Renal cortical epithelial cell (primary cell): ENCODE measurements at regions not wholly inside any gene's neighbourhood (a gene's known extent, or its start where the extent isn't known, plus 50 kb on each side); places are given as distances from the start of the nearest gene placed in this dataset.
"Not testable (repeated sequence)": the region's sequence is repeated elsewhere in the genome, so short reads cannot be mapped to it uniquely, and the experiment has no call there.

Experiments
- DNase-seq: peaks from one replicate; pipeline ENCODE4 v3.0.0-alpha.2; 2011; ENCODE audit warnings: low read depth

DNA sequence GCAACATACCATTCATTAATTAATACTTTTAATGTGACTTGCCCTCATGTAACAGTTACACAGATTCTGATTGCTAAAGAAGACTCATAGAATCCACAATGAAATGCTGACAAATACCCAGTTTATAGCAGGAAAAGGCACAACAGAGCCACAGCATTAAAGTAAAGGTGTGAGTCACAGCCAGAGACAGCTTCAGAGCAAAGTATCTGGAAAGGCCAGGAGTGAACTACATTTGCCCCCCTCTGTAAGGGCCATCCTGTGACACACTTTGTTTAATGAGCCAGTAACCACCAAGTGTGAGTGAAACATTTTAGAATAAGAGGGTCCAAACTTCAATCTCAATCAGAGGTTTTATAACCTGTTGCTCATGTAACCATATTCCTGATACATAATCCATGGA, 133.8 kb upstream of the TACR3 start:
- no peak for DNase-seq

GRCh38 chr4:103853146-103853545, 133.4 kb upstream of the TACR3 start:
- DNase-seq, result no peak

DNA sequence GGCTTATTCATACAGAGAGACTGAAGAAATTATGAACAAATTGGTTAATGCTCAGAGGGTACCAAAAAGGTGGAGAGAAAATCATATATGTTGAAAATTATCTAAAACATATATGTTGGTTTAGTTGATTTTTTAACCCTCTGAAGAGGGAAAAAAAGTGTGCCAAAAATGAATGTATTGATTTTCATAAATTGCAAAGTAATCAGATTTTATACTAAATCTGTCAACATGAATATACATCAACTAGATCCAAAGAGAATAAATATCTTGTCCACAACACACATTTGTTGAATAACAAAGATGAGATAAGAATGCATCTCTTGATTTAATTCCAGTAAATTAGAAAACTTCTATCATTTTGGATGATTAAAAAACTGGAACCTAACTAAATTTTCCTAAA, 125.3 kb upstream of the TACR3 start:
- DNase-seq, result no peak

DNA sequence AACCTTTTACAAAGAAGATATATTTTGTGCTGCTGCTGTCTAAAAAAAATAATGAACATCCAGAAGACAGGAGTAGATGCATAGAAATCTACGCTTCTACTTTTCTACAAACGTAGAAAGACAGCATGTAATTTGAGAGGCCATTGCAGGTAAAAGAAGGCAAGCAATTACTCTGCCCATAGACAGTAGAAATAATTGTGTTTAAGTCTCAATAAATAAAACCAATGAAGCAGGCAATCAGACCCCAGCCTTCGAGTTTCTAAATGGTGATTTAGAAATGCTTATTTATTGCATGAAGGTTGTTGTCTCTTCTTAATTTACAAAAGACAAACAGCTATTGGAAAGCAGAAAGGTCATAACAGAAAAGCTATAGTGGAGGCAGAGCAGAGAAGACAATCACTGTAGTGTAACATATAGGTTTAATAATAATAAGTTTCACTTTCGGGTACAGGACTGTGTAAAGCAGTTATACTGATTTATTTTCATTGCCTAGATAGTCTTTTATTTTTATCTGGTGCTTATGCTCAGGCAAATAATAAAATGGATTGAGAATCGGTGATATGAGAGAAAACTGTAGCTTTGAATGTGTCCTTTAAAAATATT, 123.0 kb upstream of the TACR3 start:
- no peak for DNase-seq

GRCh38 chr4:103842076-103842475, 122.3 kb upstream of the TACR3 start:
- no peak for DNase-seq

- DNase-seq, result not testable (repeated sequence)
Measured at GRCh38 chr4:103810308-103810707, 90.5 kb upstream of the TACR3 start.

DNA sequence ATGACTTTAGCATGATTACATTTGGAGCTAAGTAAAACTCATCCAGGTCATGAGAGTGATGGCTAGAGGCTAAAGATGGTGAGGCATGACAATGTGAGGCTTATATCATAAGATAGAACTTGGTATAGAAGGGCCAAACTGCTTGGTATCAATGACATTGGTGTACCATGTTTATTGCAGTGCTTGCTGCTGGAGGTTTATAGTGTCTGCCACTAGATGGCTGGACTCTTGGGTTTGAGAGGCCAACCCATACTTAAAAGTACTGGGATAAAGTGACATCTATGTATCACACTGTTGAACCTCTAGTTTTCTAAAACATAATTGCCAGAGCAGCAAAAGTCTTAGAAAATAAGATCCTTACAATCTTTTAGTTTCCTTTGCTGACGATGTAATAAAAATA, 83.0 kb upstream of the TACR3 start:
- DNase-seq, result no peak

DNA sequence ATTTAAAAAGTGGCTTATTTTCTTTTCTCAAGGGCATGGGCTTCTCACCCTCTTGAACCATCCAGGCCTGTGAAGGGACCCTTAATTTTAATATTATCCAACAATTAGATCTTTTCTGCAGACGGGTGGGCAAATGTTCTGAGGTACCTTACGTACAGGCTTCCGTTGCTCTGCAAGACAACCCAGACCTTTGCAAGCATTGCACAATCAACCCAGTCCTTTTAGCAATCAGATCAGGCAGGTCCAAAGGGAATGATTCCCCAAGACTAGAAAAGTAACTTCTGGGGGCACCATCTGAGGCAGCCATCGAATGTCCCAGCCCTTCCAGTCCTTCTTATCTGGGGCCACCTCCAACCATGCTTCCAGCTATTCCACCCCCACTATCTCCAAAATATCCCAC, 67.3 kb upstream of the TACR3 start:
- DNase-seq, result no peak

- DNase-seq, result no peak
Measured at GRCh38 chr4:103786593-103786992, 66.8 kb upstream of the TACR3 start.

- peak; percentile 2 for DNase-seq
Measured at GRCh38 chr4:103786014-103786413, 66.2 kb upstream of the TACR3 start.

DNA sequence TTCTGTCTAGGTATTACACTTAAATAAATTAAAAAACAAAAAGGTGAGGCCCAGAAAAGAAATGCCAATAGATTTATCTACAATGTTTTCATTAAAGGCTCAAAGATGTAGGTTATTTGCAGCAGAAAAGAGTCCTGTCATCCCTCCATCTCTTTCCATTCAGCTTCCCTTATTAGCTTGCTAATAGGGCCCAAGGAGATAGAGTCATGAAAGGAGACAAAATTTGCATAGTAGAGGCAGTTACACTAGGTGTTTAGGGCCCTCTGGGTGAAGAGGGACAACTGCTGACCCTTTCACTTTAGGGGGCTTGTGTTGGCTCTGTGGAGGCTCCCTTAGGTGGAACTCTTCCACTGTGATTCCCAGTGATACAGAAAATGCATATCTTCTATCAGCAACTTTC, 58.4 kb upstream of the TACR3 start:
- no peak for DNase-seq

DNA sequence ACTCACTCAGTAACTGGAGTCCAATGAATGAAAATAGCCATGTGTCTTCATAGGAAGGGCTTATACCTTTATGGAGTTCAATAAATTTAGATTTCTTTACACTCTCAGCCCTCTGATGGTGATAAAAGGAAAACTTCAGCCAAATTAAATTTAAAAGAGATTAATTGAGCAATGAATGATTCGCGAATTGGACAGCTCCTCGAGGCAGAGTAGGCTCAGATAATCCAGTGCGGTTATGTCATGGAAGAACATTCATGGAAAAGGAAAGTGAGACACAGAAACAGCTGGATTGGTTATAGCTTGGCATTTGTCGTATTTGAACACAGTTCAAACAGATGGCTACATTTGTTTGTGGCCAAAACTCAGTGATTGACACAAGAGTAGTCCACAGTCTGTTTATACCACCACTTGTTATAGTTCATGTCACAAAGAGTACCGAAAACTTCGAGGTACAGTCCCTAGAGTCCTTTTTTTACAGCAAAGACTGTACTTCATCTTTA, 54.6 kb upstream of the TACR3 start:
- no peak for DNase-seq

DNA sequence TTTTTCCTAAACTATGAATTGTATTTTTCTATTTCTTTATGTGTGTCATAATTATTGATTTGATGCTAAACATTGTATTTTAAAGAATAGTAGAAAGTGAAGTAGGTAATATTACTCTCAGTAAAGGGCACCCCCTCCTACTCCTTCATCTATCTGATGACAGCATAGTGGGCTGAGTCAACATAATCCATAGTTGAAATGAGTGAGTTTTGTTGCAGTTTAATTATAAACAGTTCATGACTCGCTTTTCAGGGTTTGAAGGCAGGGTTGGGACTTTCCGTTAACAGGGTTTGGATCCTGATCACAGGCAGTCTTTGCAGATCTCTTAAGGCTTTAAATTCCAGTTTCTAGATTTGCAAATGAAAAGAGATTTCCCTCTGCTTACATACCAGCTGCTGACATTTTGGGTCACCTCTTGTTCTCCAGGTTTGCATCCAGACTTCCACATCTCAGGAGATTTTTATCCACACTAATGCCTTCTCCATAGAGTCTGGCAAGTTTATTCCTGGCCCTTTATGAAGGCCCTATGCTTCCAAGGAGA, 54.0 kb upstream of the TACR3 start:
- peak; percentile 4 for DNase-seq
